Activated CD4-positive, alpha-beta T cell treated with anti-CD3 and anti-CD28 coated beads, Interleukin-2, amount 50 U/mL, for 16 hours (primary cell): ENCODE measurements at regions not wholly inside any gene's neighbourhood (a gene's known extent, or its start where the extent isn't known, plus 50 kb on each side); places are given as distances from the start of the nearest gene placed in this dataset.
A peak's percentile ranks its signal among the peaks of the same experiment; 100 is the strongest.

Experiments
- DNase-seq: peaks from one replicate; pipeline ENCODE4 v3.0.0-alpha.2; 2020

- DNase-seq: no peak
Measured at GRCh38 chr18:74023220-74023619, 124.4 kb downstream of the FBXO15 start.

DNA sequence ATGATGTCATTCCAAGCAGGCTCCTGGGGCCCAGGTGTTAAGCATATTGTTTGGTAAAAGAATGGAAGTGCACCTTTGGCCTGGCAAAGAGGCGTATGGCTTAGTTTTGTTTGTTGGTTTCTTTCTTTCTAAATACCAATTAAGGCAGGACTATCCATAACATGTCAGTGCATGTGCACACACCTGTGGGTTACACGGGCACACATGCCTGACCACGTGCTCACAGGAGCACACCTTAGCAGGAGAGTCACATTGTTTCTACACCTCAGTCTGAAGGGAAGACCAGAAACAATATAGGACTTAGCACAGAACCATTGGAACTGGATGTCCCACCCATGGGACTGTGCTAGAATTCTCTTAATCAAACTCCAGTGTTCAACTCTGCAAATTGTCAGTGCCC is 127.8 kb downstream of the FBXO15 start:
- DNase-seq: no peak

DNA sequence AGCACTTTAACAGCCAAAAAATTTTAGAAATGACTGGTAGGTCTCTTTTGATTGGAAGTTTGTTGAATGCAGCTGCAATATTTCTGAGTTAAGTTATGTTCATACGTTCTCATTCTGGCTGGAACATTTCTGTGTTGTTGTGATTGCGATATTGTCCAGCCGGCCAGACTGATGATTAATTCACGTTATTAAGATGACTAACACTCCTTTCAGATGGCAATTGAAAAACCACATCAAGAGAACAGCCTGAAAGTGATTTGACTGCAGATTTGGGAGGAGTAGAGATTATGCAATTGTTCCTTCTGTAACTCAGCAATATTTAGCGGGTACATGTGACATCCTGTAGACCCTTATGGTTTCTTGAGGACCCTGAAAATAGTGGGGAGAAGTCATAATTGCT is 133.7 kb downstream of the FBXO15 start:
- peak; percentile 6 for DNase-seq

DNA sequence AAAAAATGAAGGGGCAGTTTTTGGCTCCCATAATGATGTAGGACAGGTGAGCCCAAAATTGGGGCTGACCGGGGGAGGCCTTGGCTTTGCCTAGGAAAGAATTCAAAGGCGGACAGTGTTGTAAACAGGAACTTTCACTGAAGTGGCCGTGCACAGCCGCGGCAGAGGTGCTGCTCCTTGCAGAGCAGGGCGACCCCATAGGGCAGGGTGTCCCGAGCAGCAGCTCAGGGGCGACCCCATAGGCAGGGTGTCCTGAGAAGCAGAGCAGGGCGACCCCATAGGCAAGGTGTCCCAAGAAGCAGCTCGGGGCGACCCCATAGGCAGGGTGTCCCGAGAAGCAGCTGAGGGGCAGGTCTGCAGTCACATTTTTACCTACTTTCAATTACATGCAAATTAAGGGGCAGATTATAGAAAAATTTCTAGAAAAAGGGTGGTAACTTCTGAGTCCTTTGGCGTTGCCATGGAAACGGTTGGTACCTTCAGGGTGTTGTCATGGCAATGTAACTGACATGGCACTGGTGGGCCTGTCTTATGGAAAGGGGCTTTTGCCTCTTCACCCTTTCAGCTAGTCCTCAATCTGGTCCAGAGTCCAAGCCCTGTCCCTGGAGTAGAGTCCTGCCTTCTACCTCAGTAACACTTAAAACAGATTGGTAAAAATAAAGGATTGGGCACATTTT is 134.5 kb downstream of the FBXO15 start:
- no peak for DNase-seq

- DNase-seq: no peak
Measured at GRCh38 chr18:74006143-74006542, 141.5 kb downstream of the FBXO15 start.

DNA sequence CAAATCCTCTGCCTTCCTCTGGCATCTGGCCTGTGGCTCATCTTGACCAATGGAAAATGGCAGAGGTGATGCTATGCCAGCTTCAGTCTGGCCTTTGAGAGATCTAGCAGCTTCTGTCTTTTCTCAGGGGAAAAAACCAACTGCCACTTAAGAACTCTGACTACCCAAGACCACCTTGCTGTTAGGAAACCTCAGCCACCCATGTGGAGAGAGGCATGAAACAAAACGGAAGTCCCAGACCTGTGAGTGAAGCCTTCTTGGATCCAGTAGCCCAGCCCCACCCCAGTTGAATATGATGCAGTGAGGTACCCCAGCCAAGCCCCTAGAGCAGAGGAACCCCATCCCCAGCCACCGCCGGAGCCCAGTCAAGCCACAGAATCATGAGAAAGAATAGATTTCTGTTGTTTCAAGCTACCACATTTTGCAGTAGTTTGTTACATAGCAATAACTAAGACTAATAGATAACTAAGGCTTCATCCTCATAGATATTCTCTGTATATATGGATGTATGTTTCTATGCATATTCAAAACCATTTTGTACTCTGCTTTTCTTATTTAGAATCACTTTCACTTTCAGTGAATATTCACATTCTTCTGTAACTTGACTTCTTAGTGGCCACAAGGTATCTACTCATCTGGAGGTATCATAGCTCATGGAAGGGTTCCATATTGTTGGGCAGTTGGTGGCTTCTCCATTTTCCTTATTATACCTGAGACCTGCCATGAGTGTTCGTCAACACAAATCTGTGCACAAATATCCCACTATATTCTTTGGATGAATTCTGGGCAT is 142.1 kb downstream of the FBXO15 start:
- no peak for DNase-seq

- DNase-seq: no peak
Measured at GRCh38 chr18:73992242-73993022, 155.2 kb downstream of the FBXO15 start.

DNA sequence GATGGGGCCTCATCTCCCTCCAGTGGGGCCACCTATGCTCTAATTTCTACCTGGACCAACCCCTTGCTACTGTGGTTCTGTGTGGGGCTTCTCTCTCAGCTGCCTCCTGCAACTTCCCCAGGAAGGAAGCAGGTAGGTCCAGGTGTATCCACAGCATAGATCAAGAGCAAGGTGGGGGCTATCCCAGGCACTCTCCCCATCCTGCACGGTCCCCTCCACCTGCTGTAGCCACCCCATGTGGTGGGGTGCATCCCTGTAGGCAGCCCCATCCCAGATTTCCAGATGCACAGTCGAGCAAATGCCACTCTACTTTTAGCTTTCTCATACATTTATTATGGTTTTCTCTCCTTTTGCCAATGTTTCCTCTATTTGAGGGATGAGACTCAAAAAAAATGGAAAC is 156.1 kb downstream of the FBXO15 start:
- no peak for DNase-seq

DNA sequence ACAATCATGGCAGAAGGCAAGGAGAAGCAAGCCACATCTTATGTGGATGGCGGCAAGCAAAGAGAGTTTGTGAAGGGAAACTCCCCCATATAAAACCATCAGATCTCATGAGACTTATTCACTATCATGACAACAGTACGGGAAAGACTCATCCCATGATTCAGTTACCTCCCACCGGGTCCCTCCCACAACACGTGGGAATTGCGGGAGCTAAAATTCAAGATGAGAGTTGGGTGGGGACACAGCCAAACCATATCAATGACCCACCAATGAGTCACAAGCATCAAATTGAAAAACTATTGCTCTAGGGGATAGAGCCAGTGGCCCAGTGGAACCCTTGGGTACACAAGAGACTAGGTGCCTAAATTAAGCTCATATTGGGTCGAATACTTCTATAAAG is 157.4 kb downstream of the FBXO15 start:
- DNase-seq: no peak

- DNase-seq: no peak
Measured at GRCh38 chr18:73987247-73987980, 160.2 kb downstream of the FBXO15 start.

- no peak for DNase-seq
Measured at GRCh38 chr18:73986711-73987110, 160.9 kb downstream of the FBXO15 start.

- no peak for DNase-seq
Measured at GRCh38 chr18:73985855-73986625, 161.6 kb downstream of the FBXO15 start.

- no peak for DNase-seq
Measured at GRCh38 chr18:73983970-73984369, 163.7 kb downstream of the FBXO15 start.

DNA sequence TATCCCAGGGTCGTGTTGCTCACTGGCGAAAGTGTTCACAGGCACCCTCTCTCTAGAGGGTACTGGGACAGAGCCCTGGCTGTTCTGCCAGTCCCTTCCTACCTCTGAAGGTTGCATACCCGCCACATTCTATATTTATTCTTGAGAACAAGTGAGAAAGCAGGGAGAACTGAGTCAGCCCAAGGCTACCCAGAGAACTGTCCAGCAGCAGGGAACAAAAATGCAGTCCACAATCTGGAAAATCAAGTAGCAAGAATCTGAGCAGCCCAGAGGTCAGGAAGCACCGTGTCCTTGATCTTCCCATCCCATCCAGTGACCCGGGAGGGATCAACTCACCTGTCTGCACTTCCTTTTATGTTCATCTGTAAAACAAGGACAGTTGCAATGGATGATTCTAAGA is 164.1 kb downstream of the FBXO15 start:
- no peak for DNase-seq

- no peak for DNase-seq
Measured at GRCh38 chr18:73981796-73982195, 165.8 kb downstream of the FBXO15 start.

- DNase-seq: no peak
Measured at GRCh38 chr18:73980289-73980979, 167.2 kb downstream of the FBXO15 start.

DNA sequence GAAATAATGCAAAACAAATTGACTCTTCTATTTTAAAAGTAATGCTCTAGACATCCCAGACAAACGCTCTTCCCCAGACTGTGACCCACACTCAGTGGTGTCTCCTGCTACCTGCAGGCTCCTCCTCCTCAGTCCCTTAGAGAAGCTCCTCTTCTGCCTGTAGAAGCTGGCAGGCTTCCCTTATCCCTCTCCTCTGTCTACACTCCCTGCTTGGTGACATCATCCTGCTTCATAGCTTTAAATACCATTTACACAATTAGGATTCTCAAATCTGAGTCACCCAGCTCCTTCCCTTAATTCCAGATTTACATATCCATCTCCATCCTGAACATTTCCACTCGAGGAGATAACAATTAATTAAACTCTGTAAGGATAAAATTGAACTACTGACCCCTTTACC is 167.9 kb downstream of the FBXO15 start:
- DNase-seq: no peak

DNA sequence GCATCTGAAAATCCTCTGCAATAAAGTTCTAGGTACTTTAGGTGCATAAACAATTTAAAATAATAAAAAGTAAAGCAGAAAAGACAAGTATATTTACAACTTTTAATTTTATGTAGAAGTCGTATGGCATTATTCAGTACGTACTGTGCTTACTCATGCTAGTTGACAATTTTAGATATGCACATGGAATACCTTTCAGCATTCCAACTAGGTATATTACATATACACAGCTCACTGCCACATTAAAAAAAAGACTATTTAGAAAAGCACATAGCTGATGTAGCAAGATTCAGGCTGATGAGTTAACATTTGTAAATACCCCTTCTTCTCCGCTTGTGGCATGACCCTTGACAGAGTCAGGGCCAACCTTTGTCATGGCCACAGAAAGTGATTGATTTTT is 171.2 kb downstream of the FBXO15 start:
- no peak for DNase-seq

DNA sequence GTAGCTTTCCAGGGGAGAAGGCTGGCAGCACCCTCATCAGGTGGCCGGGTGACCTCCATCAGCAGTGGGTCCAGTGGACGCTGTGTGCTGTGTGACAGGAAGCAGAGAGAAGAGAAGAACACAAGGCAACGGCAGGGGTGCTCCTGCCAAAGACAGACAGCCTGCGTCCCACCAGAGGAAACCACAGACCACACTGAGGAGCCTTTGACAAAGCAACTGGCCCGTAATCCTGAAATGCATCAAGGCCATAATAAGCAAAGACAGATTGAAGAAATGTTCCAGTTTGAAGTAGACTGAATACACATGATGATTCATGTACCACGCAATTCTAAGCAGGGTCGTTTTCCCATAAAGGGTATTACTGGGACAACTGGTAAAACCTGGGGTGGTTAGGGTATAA is 172.4 kb downstream of the FBXO15 start:
- peak; percentile 32 for DNase-seq

DNA sequence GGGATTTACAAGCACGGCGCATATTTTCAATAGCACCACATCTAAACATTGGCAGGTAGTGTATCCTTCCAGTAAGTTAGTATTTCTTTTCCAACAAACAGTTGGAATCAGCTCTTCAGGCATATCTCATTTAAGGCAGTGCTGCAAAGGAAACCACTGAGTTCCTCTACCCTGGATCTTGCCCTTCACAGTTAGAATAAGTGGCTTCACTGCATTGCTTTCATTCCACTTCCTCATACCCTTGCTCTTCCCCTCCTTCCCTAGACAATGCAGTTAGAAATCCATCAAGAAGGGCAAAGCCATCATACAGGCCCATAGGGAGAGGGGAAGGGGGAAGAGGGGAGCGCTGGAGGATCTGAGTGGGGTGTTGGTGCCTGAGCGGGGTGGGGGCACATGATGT is 173.7 kb downstream of the FBXO15 start:
- DNase-seq: no peak

DNA sequence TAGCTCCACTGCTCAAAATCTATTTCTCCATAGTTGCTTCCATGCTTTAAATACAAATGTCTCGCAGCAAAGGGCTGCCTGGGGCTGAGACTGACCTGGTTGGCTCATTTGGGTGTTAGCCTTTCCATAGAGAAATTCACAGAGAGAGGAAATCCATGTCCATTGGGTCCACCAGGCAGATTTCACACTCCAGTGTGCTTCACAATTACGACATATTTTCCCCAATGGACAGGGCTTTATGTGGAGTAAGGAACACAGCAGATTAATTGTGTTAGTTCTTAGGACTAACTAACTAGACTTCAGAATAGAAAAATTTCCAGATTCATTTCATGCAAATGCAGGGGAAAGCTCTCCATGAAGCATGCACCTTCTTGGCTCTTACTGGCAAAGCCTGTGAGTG is 180.7 kb downstream of the FBXO15 start:
- no peak for DNase-seq

DNA sequence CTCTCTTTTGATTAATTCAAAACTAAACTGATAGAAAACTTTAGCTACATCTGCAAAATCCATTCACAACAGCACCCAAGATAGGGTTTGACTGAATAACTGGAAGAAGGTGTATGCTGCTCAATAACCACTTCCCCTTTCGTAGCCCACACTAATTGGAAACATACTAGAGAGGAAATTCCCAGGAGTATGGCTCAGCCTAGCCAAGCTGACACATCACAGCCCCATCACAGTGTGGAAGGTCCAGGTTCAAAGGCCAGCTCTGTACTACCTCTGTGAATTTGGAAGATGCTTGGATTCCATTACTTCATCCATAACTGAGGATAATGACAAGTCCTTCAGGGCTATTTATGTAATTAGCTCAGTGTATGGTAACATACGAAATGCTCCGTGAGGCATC is 185.4 kb downstream of the FBXO15 start:
- no peak for DNase-seq
